A549 (cell line): ENCODE measurements at regions not wholly inside any gene's neighbourhood (a gene's known extent, or its start where the extent isn't known, plus 50 kb on each side); places are given as distances from the start of the nearest gene placed in this dataset.

Source experiments
- CHD2 ChIP-seq: fragments of 150-350 bp; IDR thresholded peaks from 2 replicates; pipeline ENCODE4 v1.6.1; 2014; ENCODE audit warnings: low read length; ENCODE audit not compliant: partially characterized antibody
- CTCF ChIP-seq: fragments of >200 bp; sonication (Bioruptor Twin); formaldehyde crosslinking; IDR thresholded peaks from 3 replicates; pipeline ENCODE4 v1.5.1; 2016
- JUN ChIP-seq, 2 experiments: fragments of >200 bp; sonication (Bioruptor Twin); formaldehyde crosslinking; IDR thresholded peaks; 2 replicates in 1 of 2; 3 replicates in 1 of 2; pipeline ENCODE4 v1.6.1; 2016 to 2017
- POLR2A ChIP-seq: IDR thresholded peaks from 2 replicates; pipeline ENCODE4 v1.6.1; 2012; ENCODE audit warnings: mild to moderate bottlenecking, low read length
- RARB ChIP-seq: fragments of 250-450 bp; sonication (Bioruptor Pico); IDR thresholded peaks from 2 replicates; pipeline ENCODE4 v1.8.0; 2021; ENCODE audit warnings: mild to moderate bottlenecking, moderate library complexity
- SREBF2 ChIP-seq: fragments of 450-650 bp; IDR thresholded peaks from 2 replicates; pipeline ENCODE4 v1.6.1; 2014; ENCODE audit warnings: mild to moderate bottlenecking, moderate library complexity
- TF ChIP-seq, protein P1 (sequence below): fragments of 200-600 bp; sonication (generic); IDR thresholded peaks from 2 replicates; pipeline ENCODE4 v1.6.1; 2016; ENCODE audit warnings: antibody characterized with exemption, mild to moderate bottlenecking, moderate library complexity
- TF ChIP-seq, protein P2 (sequence below): IDR thresholded peaks from 2 replicates; pipeline ENCODE4 v1.6.1; 2012

DNA sequence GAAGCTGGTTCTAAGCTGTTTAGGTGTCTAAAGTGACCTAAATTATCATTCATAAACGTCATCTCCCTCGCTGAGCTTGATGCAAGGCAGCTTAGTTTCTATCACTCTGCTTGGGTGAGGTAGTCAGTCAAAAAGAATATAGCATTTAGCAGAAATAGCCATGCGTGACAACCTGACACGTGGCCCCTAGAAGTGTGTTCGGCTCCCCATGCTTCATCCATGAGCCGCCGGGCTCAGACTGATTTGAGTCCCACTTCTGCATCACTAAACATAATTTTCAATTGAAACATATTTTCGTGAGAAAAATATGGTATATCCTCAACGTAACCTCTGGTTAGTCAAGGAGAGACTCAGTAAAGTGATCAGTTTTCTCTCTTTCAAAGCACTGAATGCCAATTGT, 459.8 kb downstream of the IRS2 start:
- TF ChIP-seq CHD2, result no peak
- TF ChIP-seq, protein P1, sequence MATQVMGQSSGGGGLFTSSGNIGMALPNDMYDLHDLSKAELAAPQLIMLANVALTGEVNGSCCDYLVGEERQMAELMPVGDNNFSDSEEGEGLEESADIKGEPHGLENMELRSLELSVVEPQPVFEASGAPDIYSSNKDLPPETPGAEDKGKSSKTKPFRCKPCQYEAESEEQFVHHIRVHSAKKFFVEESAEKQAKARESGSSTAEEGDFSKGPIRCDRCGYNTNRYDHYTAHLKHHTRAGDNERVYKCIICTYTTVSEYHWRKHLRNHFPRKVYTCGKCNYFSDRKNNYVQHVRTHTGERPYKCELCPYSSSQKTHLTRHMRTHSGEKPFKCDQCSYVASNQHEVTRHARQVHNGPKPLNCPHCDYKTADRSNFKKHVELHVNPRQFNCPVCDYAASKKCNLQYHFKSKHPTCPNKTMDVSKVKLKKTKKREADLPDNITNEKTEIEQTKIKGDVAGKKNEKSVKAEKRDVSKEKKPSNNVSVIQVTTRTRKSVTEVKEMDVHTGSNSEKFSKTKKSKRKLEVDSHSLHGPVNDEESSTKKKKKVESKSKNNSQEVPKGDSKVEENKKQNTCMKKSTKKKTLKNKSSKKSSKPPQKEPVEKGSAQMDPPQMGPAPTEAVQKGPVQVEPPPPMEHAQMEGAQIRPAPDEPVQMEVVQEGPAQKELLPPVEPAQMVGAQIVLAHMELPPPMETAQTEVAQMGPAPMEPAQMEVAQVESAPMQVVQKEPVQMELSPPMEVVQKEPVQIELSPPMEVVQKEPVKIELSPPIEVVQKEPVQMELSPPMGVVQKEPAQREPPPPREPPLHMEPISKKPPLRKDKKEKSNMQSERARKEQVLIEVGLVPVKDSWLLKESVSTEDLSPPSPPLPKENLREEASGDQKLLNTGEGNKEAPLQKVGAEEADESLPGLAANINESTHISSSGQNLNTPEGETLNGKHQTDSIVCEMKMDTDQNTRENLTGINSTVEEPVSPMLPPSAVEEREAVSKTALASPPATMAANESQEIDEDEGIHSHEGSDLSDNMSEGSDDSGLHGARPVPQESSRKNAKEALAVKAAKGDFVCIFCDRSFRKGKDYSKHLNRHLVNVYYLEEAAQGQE, result no peak
- no peak for TF ChIP-seq POLR2A
- no peak for TF ChIP-seq RARB (CRISPR knock-in tag)
- TF ChIP-seq CTCF, result no peak
- no peak for TF ChIP-seq SREBF2
- TF ChIP-seq JUN (IDR thresholded peaks at IDR 0.05), result no peak
- TF ChIP-seq, protein P2, sequence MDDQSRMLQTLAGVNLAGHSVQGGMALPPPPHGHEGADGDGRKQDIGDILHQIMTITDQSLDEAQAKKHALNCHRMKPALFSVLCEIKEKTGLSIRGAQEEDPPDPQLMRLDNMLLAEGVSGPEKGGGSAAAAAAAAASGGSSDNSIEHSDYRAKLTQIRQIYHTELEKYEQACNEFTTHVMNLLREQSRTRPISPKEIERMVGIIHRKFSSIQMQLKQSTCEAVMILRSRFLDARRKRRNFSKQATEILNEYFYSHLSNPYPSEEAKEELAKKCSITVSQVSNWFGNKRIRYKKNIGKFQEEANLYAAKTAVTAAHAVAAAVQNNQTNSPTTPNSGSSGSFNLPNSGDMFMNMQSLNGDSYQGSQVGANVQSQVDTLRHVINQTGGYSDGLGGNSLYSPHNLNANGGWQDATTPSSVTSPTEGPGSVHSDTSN, result no peak
